Epidermal melanocyte (primary cell): ENCODE measurements at regions not wholly inside any gene's neighbourhood (a gene's known extent, or its start where the extent isn't known, plus 50 kb on each side); places are given as distances from the start of the nearest gene placed in this dataset.
"Not testable (repeated sequence)": the region's sequence is repeated elsewhere in the genome, so short reads cannot be mapped to it uniquely, and the experiment has no call there.

Experiments
- DNase-seq: peaks from one replicate; pipeline ENCODE4 v3.0.0; 2011; ENCODE audit warnings: low spot score; ENCODE audit not compliant: insufficient read length

- DNase-seq: no peak
Observed at GRCh38 chr20:22529150-22530019, 55.0 kb downstream of the FOXA2 start.

- no peak for DNase-seq
Observed at GRCh38 chr20:22526512-22527012, 57.8 kb downstream of the FOXA2 start.

- DNase-seq: no peak
Observed at GRCh38 chr20:22525821-22526220, 58.6 kb downstream of the FOXA2 start.

- DNase-seq: no peak
Observed at GRCh38 chr20:22525069-22525820, 59.1 kb downstream of the FOXA2 start.

GRCh38 chr20:22524393-22525015, 59.9 kb downstream of the FOXA2 start:
- DNase-seq: no peak

- DNase-seq: no peak
Observed at GRCh38 chr20:22523499-22524392, 60.6 kb downstream of the FOXA2 start.

- no peak for DNase-seq
Observed at GRCh38 chr20:22523128-22523498, 61.3 kb downstream of the FOXA2 start.

GRCh38 chr20:22522701-22523100, 61.7 kb downstream of the FOXA2 start:
- no peak for DNase-seq

- DNase-seq: not testable (repeated sequence)
Observed at GRCh38 chr20:22521940-22522339, 62.4 kb downstream of the FOXA2 start.

- no peak for DNase-seq
Observed at GRCh38 chr20:22520381-22520780, 64.0 kb downstream of the FOXA2 start.

GRCh38 chr20:22515264-22515663, 69.1 kb downstream of the FOXA2 start:
- peak; percentile 21 for DNase-seq

GRCh38 chr20:22513574-22513973, 70.8 kb downstream of the FOXA2 start:
- DNase-seq: no peak

- DNase-seq: no peak
Observed at GRCh38 chr20:22512911-22513489, 71.4 kb downstream of the FOXA2 start.

GRCh38 chr20:22511943-22512910, 72.1 kb downstream of the FOXA2 start:
- no peak for DNase-seq

- no peak for DNase-seq
Observed at GRCh38 chr20:22509843-22510147, 74.6 kb downstream of the FOXA2 start.

GRCh38 chr20:22509090-22509842, 75.1 kb downstream of the FOXA2 start:
- no peak for DNase-seq

- no peak for DNase-seq
Observed at GRCh38 chr20:22508426-22508825, 75.9 kb downstream of the FOXA2 start.

GRCh38 chr20:22507240-22507961, 77.0 kb downstream of the FOXA2 start:
- no peak for DNase-seq
